ENCODE measurements at regions not wholly inside any gene's neighbourhood (a gene's known extent, or its start where the extent isn't known, plus 50 kb on each side); places are given as distances from the start of the nearest gene placed in this dataset.
"Not testable (repeated sequence)": the region's sequence is repeated elsewhere in the genome, so short reads cannot be mapped to it uniquely, and the experiment has no call there.

GRCh38 chr9:42851701-42852100, 668.2 kb downstream of the SPATA31A6 start:
- not testable (repeated sequence) for DNase-seq (ENCODE audit: low read depth)

GRCh38 chr9:42852133-42852930, 668.9 kb downstream of the SPATA31A6 start:
- H3K4me3 ChIP-seq (ENCODE audit: low read length); DNase-seq (ENCODE audit: low read depth): not testable (repeated sequence)

More at GRCh38 chr9:42851701-42852100, 668.2 kb downstream of the SPATA31A6 start:
- H3K4me3 ChIP-seq (ENCODE audit: low read length), result not testable (repeated sequence)

- H3K4me3 ChIP-seq (ENCODE audit: low read length); DNase-seq (ENCODE audit: low read depth): not testable (repeated sequence)
Measured at GRCh38 chr9:42860133-42860532, 676.7 kb downstream of the SPATA31A6 start.

GRCh38 chr9:42862465-42862864, 679.0 kb downstream of the SPATA31A6 start:
- not testable (repeated sequence) for H3K4me3 ChIP-seq (ENCODE audit: low read length); DNase-seq (ENCODE audit: low read depth)

Measured in retinal pigment epithelial cell (primary cell).